ENCODE measurements at regions not wholly inside any gene's neighbourhood (a gene's known extent, or its start where the extent isn't known, plus 50 kb on each side); places are given as distances from the start of the nearest gene placed in this dataset.
"Not testable (repeated sequence)": the region's sequence is repeated elsewhere in the genome, so short reads cannot be mapped to it uniquely, and the experiment has no call there.

- FAIRE-seq: peak; percentile 76
Observed at GRCh38 chr17:71176928-71177443, 943.8 kb upstream of the SOX9 start.

GRCh38 chr17:71180801-71181385 lies 939.9 kb upstream of the SOX9 start:
- FAIRE-seq: peak; percentile 14

- FAIRE-seq: peak; percentile 41
Observed at GRCh38 chr17:71183066-71183660, 937.7 kb upstream of the SOX9 start.

GRCh38 chr17:71184716-71185115 lies 936.1 kb upstream of the SOX9 start:
- FAIRE-seq: no peak

- FAIRE-seq: no peak
Observed at GRCh38 chr17:71187145-71187878, 933.5 kb upstream of the SOX9 start.

GRCh38 chr17:71188811-71189492 lies 931.9 kb upstream of the SOX9 start:
- no peak for FAIRE-seq

- no peak for FAIRE-seq
Observed at GRCh38 chr17:71189493-71189831, 931.4 kb upstream of the SOX9 start.

GRCh38 chr17:71192039-71192555 lies 928.7 kb upstream of the SOX9 start:
- peak; percentile 85 for FAIRE-seq

GRCh38 chr17:71192848-71193247 lies 928.0 kb upstream of the SOX9 start:
- no peak for FAIRE-seq

GRCh38 chr17:71200597-71200996 lies 920.2 kb upstream of the SOX9 start:
- no peak for FAIRE-seq

GRCh38 chr17:71201639-71202038 lies 919.2 kb upstream of the SOX9 start:
- no peak for FAIRE-seq

GRCh38 chr17:71202449-71202848 lies 918.4 kb upstream of the SOX9 start:
- FAIRE-seq: no peak

- FAIRE-seq: no peak
Observed at GRCh38 chr17:71203953-71204352, 916.9 kb upstream of the SOX9 start.

- not testable (repeated sequence) for FAIRE-seq
Observed at GRCh38 chr17:71205951-71206350, 914.9 kb upstream of the SOX9 start.

GRCh38 chr17:71208111-71208704 lies 912.6 kb upstream of the SOX9 start:
- FAIRE-seq: no peak

GRCh38 chr17:71213936-71214335 lies 906.9 kb upstream of the SOX9 start:
- no peak for FAIRE-seq

GRCh38 chr17:71217769-71218168 lies 903.1 kb upstream of the SOX9 start:
- FAIRE-seq: no peak

- no peak for FAIRE-seq
Observed at GRCh38 chr17:71224824-71225575, 895.8 kb upstream of the SOX9 start.

- no peak for FAIRE-seq
Observed at GRCh38 chr17:71227841-71228240, 893.0 kb upstream of the SOX9 start.

- no peak for FAIRE-seq
Observed at GRCh38 chr17:71229070-71229469, 891.8 kb upstream of the SOX9 start.

GRCh38 chr17:71232801-71233559 lies 887.8 kb upstream of the SOX9 start:
- FAIRE-seq: no peak
